Endothelial cell of umbilical vein (primary cell): ENCODE measurements at regions not wholly inside any gene's neighbourhood (a gene's known extent, or its start where the extent isn't known, plus 50 kb on each side); places are given as distances from the start of the nearest gene placed in this dataset.
"Not testable (repeated sequence)": the region's sequence is repeated elsewhere in the genome, so short reads cannot be mapped to it uniquely, and the experiment has no call there.

Source experiments
- BruUV-seq: library from RNA; stranded (reverse); fragments of 400-500 nt; replicated peaks from 2 replicates; lab custom pipeline; 2021; lab: Mats Ljungman, UMichigan
- CTCF ChIA-PET: fragments of 300-600, 350-600 bp; sonication (Branson Sonifier 250); formaldehyde crosslinking; loops from one replicate; lab custom pipeline; 2021; ENCODE audit warnings: antibody characterized with exemption, inconsistent platforms; lab: Charles Lee
- POLR2A ChIA-PET: fragments of 300-600, 350-600 bp; sonication (Branson Sonifier 250); formaldehyde crosslinking; loops from one replicate; lab custom pipeline; 2021; ENCODE audit warnings: antibody characterized with exemption, inconsistent platforms; lab: Charles Lee
- DNase-seq: peaks from one replicate; pipeline ENCODE4 v3.0.0-alpha.2; 2011; ENCODE audit warnings: low read depth, low spot score
- FAIRE-seq: peaks from 2 replicates; lab custom pipeline; 2011; peaks lifted over from hg19 to GRCh38; lab: Jason Lieb, UNC
- H2AFZ ChIP-seq: 2 replicates; pipeline ENCODE4 v1.6.0; 2012; ENCODE audit warnings: low read depth, low read length, control low read depth, inconsistent platforms
- H3K27ac ChIP-seq: 2 replicates; pipeline ENCODE4 v1.5.1; 2011; ENCODE audit warnings: low read depth, mild to moderate bottlenecking, control low read depth, low read length, moderate library complexity; ENCODE audit not compliant: insufficient read depth
- H3K27me3 ChIP-seq, 2 experiments: 2 replicates each; pipeline versions ENCODE4 v1.6.0 to v1.6.1; 2011; ENCODE audit warnings: low read length in 2 of 2, mixed read lengths in 1 of 2; ENCODE audit not compliant: control insufficient read depth in 2 of 2, insufficient read depth in 2 of 2
- H3K36me3 ChIP-seq, 2 experiments: 2 replicates in 1 of 2; 3 replicates in 1 of 2; pipeline ENCODE4 v1.5.1; 2011; ENCODE audit warnings: low read length in 2 of 2, mild to moderate bottlenecking in 1 of 2, moderate library complexity in 1 of 2; ENCODE audit not compliant: control insufficient read depth in 2 of 2, insufficient read depth in 2 of 2; ENCODE audit errors: extremely low read depth in 1 of 2
- H3K4me1 ChIP-seq: 3 replicates; pipeline ENCODE4 v1.5.1; 2011; ENCODE audit warnings: mild to moderate bottlenecking, low read length; ENCODE audit not compliant: control insufficient read depth, insufficient read depth; ENCODE audit errors: extremely low read depth
- H3K4me2 ChIP-seq: 2 replicates; pipeline ENCODE4 v1.6.1; 2011; ENCODE audit warnings: low read length, control low read depth, mixed read lengths; ENCODE audit not compliant: insufficient read depth
- H3K4me3 ChIP-seq, 3 experiments: fragments of 200-600 bp in 1 of 3; sonication (generic), shearing (Covaris generic) in 1 of 3; replicated peaks in 1 of 3; 2 replicates each; pipeline ENCODE4 v1.5.1; 2011 to 2016; ENCODE audit warnings: control low read depth in 3 of 3, low read length in 3 of 3, mild to moderate bottlenecking in 2 of 3, inconsistent platforms in 1 of 3, low read depth in 1 of 3, moderate library complexity in 1 of 3; ENCODE audit not compliant: insufficient read depth in 1 of 3
- H3K79me2 ChIP-seq: 2 replicates; pipeline ENCODE4 v1.6.0; 2012; ENCODE audit warnings: low read length, inconsistent platforms; ENCODE audit not compliant: control insufficient read depth, insufficient read depth
- H3K9ac ChIP-seq: replicated peaks from 2 replicates; pipeline ENCODE3; 2011; ENCODE audit warnings: low read length, control low read depth; ENCODE audit not compliant: insufficient read depth; ENCODE audit errors: extremely low read depth
- H3K9me1 ChIP-seq: replicated peaks from 3 replicates; pipeline ENCODE4 v1.6.0; 2011; ENCODE audit warnings: mild to moderate bottlenecking, low read length; ENCODE audit not compliant: control insufficient read depth, insufficient read depth; ENCODE audit errors: extremely low read depth
- H3K9me3 ChIP-seq: replicated peaks from 2 replicates; pipeline ENCODE4 v1.5.1; 2012; ENCODE audit warnings: low read length, inconsistent platforms; ENCODE audit not compliant: control insufficient read depth, insufficient read depth
- H4K20me1 ChIP-seq: replicated peaks from 2 replicates; pipeline ENCODE3; 2011; ENCODE audit warnings: mild to moderate bottlenecking, low read length; ENCODE audit not compliant: control insufficient read depth, insufficient read depth; ENCODE audit errors: extremely low read depth
- EZH2 ChIP-seq: IDR thresholded peaks from 2 replicates; pipeline ENCODE4 v1.6.1; 2012; ENCODE audit warnings: borderline replicate concordance, low read depth, mild to moderate bottlenecking, moderate library complexity, low read length, inconsistent platforms; ENCODE audit not compliant: severe bottlenecking
- GATA2 ChIP-seq: IDR thresholded peaks from 2 replicates; pipeline ENCODE4 v1.7.0; 2011; ENCODE audit warnings: low read depth, mild to moderate bottlenecking, moderate library complexity, mixed read lengths, low read length; ENCODE audit not compliant: insufficient read length, insufficient read depth
- JUN ChIP-seq: IDR thresholded peaks from 2 replicates; pipeline ENCODE4 v1.6.1; 2011; ENCODE audit warnings: borderline replicate concordance, low read depth; ENCODE audit not compliant: insufficient read length, insufficient read depth
- MYC ChIP-seq: IDR thresholded peaks from one replicate; pipeline ENCODE4 v1.6.1; 2011; ENCODE audit warnings: mild to moderate bottlenecking, low read depth, low read length
- POLR2A ChIP-seq: IDR thresholded peaks from 2 replicates; pipeline ENCODE4 v1.6.1; 2012; ENCODE audit warnings: low read depth, mild to moderate bottlenecking, control low read depth, low read length
- POLR2AphosphoS5 ChIP-seq: IDR thresholded peaks from 2 replicates; pipeline ENCODE4 v1.6.1; 2012; ENCODE audit warnings: low read depth, mild to moderate bottlenecking, control low read depth, low read length, moderate library complexity; ENCODE audit not compliant: insufficient read depth
- dilution Hi-C: fragments of 300-500 bp; cut with MboI; formaldehyde crosslinking; loops from one replicate; pipeline ENCODE4 v1.15.0; 2019; ENCODE audit warnings: low sequenced_read_pairs; ENCODE audit not compliant: extremely low pct_ligation_motif_present
- intact Hi-C: fragments of 100-400 bp; cut with micrococcal nuclease; formaldehyde crosslinking; loops from one replicate; pipeline ENCODE4 v1.10.0; 2022
- TF ChIP-seq, protein P1 (sequence below): IDR thresholded peaks from 2 replicates; pipeline ENCODE4 v1.6.1; 2011; ENCODE audit not compliant: insufficient read depth, insufficient read length
- TF ChIP-seq, protein P2 (sequence below), 2 donors: IDR thresholded peaks; 1 replicate in 1 of 2; 2 replicates in 1 of 2; pipeline ENCODE4 v1.5.1; 2011; ENCODE audit warnings: low read length in 2 of 2, mild to moderate bottlenecking in 2 of 2, moderate library complexity in 2 of 2, control low read depth in 1 of 2, inconsistent platforms in 1 of 2, low read depth in 1 of 2; ENCODE audit not compliant: insufficient read depth in 1 of 2; ENCODE audit errors: extremely low read depth in 1 of 2

DNA sequence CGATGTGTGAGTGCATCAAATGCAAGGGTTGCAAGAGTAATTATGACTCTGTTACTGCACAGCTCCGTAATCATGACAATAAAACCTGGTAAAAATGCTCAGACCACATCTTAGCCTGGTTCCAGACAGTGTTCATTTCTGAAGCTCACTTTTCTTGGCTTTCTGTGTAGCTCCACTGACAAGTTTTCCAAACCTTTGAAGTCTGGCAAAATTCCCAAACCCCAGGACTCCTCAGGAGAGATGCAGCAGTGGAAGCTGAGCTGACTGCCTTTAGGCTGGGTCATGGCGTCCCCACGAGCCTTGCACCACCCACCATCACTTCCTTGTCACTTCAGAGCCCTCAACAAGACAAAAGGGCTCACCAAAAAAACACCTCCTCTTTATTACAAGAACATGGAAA lies 131.6 kb upstream of the TAS2R1 start:
- dilution Hi-C loops (no loop called here), intact Hi-C loops (no loop called here)
- BruUV-seq = no TSS peak
- Histone ChIP-seq H3K4me2 (no peak overlapping the region), H3K79me2 (no peaks in the 10 kb centered on the region), H3K27me3 (no peaks in the 10 kb centered on the region), H3K4me3 (no peak overlapping the region), H3K36me3 (no peaks in the 10 kb centered on the region), H3K9me3 (peaks cover 3% of the 10 kb centered on the region), H3K27ac (no peak overlapping the region), H4K20me1 (no peaks in the 10 kb centered on the region), H3K4me1 (no peaks in the 10 kb centered on the region), H2AFZ (no peak overlapping the region), H3K9me1 (no peaks in the 10 kb centered on the region), H3K9ac (no peak overlapping the region)
- ChIA-PET POLR2A (interaction anchor here (0.6 kb wide), 1 partner anchor 124 kb away, joined by 6 read pairs; no protein-coding TSS in a partner anchor), CTCF (no interaction called here)
- DNase-seq = no peak
- TF ChIP-seq EZH2 = no peak
- no peak for TF ChIP-seq MYC
- TF ChIP-seq, protein P1, sequence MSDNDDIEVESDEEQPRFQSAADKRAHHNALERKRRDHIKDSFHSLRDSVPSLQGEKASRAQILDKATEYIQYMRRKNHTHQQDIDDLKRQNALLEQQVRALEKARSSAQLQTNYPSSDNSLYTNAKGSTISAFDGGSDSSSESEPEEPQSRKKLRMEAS = no peak
- no peak for TF ChIP-seq POLR2AphosphoS5
- TF ChIP-seq POLR2A = no peak
- TF ChIP-seq GATA2 = no peak
- TF ChIP-seq, protein P2, sequence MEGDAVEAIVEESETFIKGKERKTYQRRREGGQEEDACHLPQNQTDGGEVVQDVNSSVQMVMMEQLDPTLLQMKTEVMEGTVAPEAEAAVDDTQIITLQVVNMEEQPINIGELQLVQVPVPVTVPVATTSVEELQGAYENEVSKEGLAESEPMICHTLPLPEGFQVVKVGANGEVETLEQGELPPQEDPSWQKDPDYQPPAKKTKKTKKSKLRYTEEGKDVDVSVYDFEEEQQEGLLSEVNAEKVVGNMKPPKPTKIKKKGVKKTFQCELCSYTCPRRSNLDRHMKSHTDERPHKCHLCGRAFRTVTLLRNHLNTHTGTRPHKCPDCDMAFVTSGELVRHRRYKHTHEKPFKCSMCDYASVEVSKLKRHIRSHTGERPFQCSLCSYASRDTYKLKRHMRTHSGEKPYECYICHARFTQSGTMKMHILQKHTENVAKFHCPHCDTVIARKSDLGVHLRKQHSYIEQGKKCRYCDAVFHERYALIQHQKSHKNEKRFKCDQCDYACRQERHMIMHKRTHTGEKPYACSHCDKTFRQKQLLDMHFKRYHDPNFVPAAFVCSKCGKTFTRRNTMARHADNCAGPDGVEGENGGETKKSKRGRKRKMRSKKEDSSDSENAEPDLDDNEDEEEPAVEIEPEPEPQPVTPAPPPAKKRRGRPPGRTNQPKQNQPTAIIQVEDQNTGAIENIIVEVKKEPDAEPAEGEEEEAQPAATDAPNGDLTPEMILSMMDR (IDR thresholded peaks at IDR 0.05; ENCODE audit: extremely low read depth in 1 of 2, insufficient read depth in 1 of 2, low read depth in 1 of 2, low read length in 2 of 2) = no peak
- TF ChIP-seq JUN = no peak
- FAIRE-seq = no peak

DNA sequence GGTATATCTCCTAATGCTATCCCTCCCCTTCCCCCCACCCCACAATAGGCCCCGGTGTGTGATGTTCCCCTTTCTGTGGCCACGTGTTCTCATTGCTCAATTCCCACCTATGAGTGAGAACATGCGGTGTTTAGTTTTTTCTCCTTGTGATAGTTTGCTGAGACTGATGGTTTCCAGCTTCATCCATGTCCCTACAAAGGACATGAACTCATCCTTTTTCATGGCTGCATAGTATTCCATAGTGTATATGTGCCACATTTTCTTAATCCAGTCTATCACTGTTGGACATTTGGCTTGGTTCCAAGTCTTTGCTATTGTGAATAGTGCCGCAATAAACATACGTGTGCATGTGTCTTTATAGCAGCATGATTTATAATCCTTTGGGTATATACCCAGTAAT lies 122.5 kb upstream of the TAS2R1 start:
- FAIRE-seq, H3K9ac ChIP-seq, H3K36me3 ChIP-seq, H3K4me3 ChIP-seq, POLR2A ChIA-PET, H3K79me2 ChIP-seq, H3K9me3 ChIP-seq, dilution Hi-C loops, H2AFZ ChIP-seq, intact Hi-C loops, H3K9me1 ChIP-seq, BruUV-seq, H3K27me3 ChIP-seq, H3K27ac ChIP-seq, H3K4me1 ChIP-seq, DNase-seq, CTCF ChIA-PET, H3K4me2 ChIP-seq, H4K20me1 ChIP-seq: not testable (repeated sequence)
